ENCODE measurements at regions not wholly inside any gene's neighbourhood (a gene's known extent, or its start where the extent isn't known, plus 50 kb on each side); places are given as distances from the start of the nearest gene placed in this dataset.

GRCh38 chr13:74794582-74794981 is 660.4 kb upstream of the KLF12 start:
- no peak for DNase-seq (ENCODE audit: low read depth)

GRCh38 chr13:74794147-74794546 is 659.9 kb upstream of the KLF12 start:
- no peak for DNase-seq (ENCODE audit: low read depth)

- DNase-seq (ENCODE audit: low read depth): no peak
Observed at GRCh38 chr13:74784959-74785358, 650.8 kb upstream of the KLF12 start.

GRCh38 chr13:74778946-74779345 is 644.7 kb upstream of the KLF12 start:
- DNase-seq (ENCODE audit: low read depth): no peak

- no peak for DNase-seq (ENCODE audit: low read depth)
Observed at GRCh38 chr13:74778087-74778486, 643.9 kb upstream of the KLF12 start.

GRCh38 chr13:74774264-74774663 is 640.1 kb upstream of the KLF12 start:
- DNase-seq (ENCODE audit: low read depth): peak; percentile 22

- DNase-seq (ENCODE audit: low read depth): no peak
Observed at GRCh38 chr13:74773248-74773647, 639.0 kb upstream of the KLF12 start.

GRCh38 chr13:74771964-74772363 is 637.8 kb upstream of the KLF12 start:
- DNase-seq (ENCODE audit: low read depth): peak; percentile 90

GRCh38 chr13:74770361-74770760 is 636.2 kb upstream of the KLF12 start:
- DNase-seq (ENCODE audit: low read depth): peak; percentile 93

- DNase-seq (ENCODE audit: low read depth): no peak
Observed at GRCh38 chr13:74769333-74769732, 635.1 kb upstream of the KLF12 start.

GRCh38 chr13:74768521-74769085 is 634.4 kb upstream of the KLF12 start:
- DNase-seq (ENCODE audit: low read depth): no peak

- DNase-seq (ENCODE audit: low read depth): peak; percentile 87
Observed at GRCh38 chr13:74767050-74767449, 632.8 kb upstream of the KLF12 start.

GRCh38 chr13:74765955-74766354 is 631.8 kb upstream of the KLF12 start:
- DNase-seq (ENCODE audit: low read depth): no peak

GRCh38 chr13:74761801-74762757 is 627.9 kb upstream of the KLF12 start:
- DNase-seq (ENCODE audit: low read depth): peak; percentile 72

GRCh38 chr13:74758188-74758587 is 624.0 kb upstream of the KLF12 start:
- no peak for DNase-seq (ENCODE audit: low read depth)

GRCh38 chr13:74755065-74755464 is 620.9 kb upstream of the KLF12 start:
- no peak for DNase-seq (ENCODE audit: low read depth)

- DNase-seq (ENCODE audit: low read depth): no peak
Observed at GRCh38 chr13:74751739-74752138, 617.5 kb upstream of the KLF12 start.

- DNase-seq (ENCODE audit: low read depth): no peak
Observed at GRCh38 chr13:74747186-74747955, 613.2 kb upstream of the KLF12 start.

- no peak for DNase-seq (ENCODE audit: low read depth)
Observed at GRCh38 chr13:74743992-74744391, 609.8 kb upstream of the KLF12 start.

GRCh38 chr13:74741732-74742131 is 607.5 kb upstream of the KLF12 start:
- DNase-seq (ENCODE audit: low read depth): no peak

- DNase-seq (ENCODE audit: low read depth): no peak
Observed at GRCh38 chr13:74732736-74733385, 598.7 kb upstream of the KLF12 start.

GRCh38 chr13:74731731-74732130 is 597.5 kb upstream of the KLF12 start:
- DNase-seq (ENCODE audit: low read depth): no peak
